ENCODE measurements at regions not wholly inside any gene's neighbourhood (a gene's known extent, or its start where the extent isn't known, plus 50 kb on each side); places are given as distances from the start of the nearest gene placed in this dataset.

DNA sequence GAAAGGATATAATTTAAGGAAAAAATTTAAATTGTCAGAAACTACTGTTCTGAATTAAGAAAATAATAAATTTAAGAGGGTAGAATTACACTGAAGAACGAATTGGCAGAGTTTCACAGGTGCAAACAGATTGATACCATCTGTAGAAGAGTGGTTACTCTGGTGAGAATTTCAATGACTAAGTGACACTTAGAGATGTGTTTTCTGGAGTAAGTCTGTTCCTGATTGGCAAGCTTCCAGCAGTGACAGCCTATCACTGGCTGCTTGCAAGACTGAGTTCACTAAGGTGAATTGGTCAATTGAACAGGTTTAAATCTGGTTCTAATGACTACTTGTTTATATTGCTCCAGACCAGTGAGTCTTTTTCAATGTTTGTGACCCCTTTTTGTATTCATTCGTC, 838.2 kb upstream of the RGS18 start:
- no peak for TF ChIP-seq CEBPB (IDR thresholded peaks at IDR 0.05; ENCODE audit: borderline replicate concordance in 1 of 2, low read depth in 2 of 2, low read length in 2 of 2)
- no peak for TF ChIP-seq MEF2A (IDR thresholded peaks at IDR 0.05; ENCODE audit: insufficient read depth, low read depth, low read length)
- TF ChIP-seq, protein P1, sequence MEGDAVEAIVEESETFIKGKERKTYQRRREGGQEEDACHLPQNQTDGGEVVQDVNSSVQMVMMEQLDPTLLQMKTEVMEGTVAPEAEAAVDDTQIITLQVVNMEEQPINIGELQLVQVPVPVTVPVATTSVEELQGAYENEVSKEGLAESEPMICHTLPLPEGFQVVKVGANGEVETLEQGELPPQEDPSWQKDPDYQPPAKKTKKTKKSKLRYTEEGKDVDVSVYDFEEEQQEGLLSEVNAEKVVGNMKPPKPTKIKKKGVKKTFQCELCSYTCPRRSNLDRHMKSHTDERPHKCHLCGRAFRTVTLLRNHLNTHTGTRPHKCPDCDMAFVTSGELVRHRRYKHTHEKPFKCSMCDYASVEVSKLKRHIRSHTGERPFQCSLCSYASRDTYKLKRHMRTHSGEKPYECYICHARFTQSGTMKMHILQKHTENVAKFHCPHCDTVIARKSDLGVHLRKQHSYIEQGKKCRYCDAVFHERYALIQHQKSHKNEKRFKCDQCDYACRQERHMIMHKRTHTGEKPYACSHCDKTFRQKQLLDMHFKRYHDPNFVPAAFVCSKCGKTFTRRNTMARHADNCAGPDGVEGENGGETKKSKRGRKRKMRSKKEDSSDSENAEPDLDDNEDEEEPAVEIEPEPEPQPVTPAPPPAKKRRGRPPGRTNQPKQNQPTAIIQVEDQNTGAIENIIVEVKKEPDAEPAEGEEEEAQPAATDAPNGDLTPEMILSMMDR (IDR thresholded peaks at IDR 0.05 in 2 of 3, conservative IDR thresholded peaks at IDR 0.05 in 1 of 3; ENCODE audit: control insufficient read depth in 2 of 3, extremely low read depth in 1 of 3, insufficient read depth in 1 of 3, low read depth in 3 of 3, low read length in 3 of 3): no peak

Measured in GM12878 (cell line).